Activated CD4-positive, alpha-beta T cell treated with anti-CD3 and anti-CD28 coated beads, Interleukin-2, Interleukin-4, amounts not matched to agents 100 ng/mL and 50 ng/mL, durations not matched to agents 16 hours and 8 hours (primary cell): ENCODE measurements at regions not wholly inside any gene's neighbourhood (a gene's known extent, or its start where the extent isn't known, plus 50 kb on each side); places are given as distances from the start of the nearest gene placed in this dataset.

Experiments used
- DNase-seq: peaks from one replicate; pipeline ENCODE4 v3.0.0-alpha.2; 2020; ENCODE audit warnings: low spot score

- no peak for DNase-seq
Observed at GRCh38 chr15:62444104-62445022, 279.3 kb upstream of the C2CD4B start.

- no peak for DNase-seq
Observed at GRCh38 chr15:62445244-62445643, 280.2 kb upstream of the C2CD4B start.

- DNase-seq: no peak
Observed at GRCh38 chr15:62446984-62447383, 281.9 kb upstream of the C2CD4B start.

DNA sequence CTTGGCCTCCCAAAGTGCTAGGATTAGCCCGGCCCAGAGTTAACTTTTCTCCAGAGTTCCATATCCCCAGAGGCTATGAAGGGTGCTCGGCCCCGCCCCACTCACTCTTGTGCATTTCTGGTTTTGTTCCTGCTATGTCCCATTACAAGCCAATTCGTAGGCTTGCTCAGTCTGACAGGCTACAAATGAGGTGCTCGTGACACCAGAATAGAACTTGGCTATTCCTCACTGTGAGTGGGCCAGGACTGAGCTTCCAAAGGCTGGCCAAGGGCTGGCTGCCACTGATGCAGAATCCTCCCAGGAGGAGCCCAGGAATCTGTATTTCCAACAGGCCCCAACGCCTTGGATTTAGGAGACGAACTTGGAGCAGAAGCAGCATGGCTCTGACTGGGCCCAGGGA lies 282.7 kb upstream of the C2CD4B start:
- no peak for DNase-seq

DNA sequence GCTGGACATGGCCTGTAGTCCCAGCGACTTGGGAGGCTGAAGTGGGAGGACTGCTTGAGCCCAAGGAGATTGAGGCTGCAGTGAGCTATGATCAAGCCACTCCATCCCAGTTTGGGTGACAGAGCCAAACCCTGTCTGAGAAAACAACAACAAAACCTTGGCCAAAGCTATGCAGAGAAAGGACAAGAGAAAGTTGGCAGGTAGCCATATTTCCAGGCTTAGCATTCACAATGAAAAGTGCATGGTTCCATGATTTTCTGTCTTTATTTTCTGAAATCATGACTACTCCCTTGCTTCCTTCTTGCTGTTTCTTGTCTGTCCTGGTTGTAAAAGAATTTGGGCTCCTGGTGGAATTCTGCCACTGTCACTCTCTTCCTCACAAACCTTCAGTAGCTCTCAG lies 284.6 kb upstream of the C2CD4B start:
- no peak for DNase-seq

DNA sequence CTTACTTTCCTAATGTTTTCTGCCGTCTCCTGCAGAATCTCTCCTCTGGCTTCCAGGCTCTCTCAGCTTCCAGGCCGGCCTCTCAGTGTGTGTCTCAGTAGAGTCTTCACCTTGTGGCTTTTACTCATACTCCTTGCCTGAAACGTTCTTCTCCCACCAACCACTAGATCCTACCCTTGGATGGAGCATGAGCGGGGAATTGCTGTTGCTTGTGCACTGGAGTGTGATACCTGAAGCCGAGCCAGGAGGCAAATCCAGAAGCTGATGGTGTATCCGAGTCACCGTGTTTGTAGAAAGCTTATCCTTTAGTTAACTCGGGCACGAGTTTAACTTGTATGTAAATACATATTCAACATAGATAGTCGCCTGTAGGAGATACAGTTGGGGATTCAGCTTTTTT lies 285.0 kb upstream of the C2CD4B start:
- no peak for DNase-seq

GRCh38 chr15:62452026-62452425 lies 286.9 kb upstream of the C2CD4B start:
- DNase-seq: no peak

- DNase-seq: no peak
Observed at GRCh38 chr15:62452667-62453066, 287.6 kb upstream of the C2CD4B start.

DNA sequence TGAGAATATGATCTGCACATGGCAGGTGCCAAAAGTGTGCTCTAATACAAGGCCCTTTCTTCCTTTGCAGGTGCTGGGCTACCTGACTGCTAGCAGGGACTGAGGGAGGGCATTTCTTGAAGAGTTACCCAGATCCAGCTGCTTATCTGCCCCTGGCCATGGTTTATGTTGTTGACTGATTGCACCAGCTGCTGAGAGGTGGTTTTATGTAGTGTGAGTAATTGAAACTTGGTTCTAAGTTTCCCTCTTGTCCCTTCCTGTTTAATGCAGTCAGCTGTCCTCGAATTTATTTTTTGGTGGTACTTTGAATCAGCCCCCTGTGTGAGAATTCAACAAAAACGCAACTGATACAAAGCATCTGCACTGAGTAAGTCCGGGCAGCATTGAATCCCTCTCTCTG lies 288.3 kb upstream of the C2CD4B start:
- no peak for DNase-seq

- DNase-seq: no peak
Observed at GRCh38 chr15:62453981-62454380, 288.9 kb upstream of the C2CD4B start.

GRCh38 chr15:62454567-62455172 lies 289.6 kb upstream of the C2CD4B start:
- no peak for DNase-seq

- DNase-seq: no peak
Observed at GRCh38 chr15:62455441-62455921, 290.4 kb upstream of the C2CD4B start.

GRCh38 chr15:62456011-62456920 lies 291.2 kb upstream of the C2CD4B start:
- DNase-seq: no peak

DNA sequence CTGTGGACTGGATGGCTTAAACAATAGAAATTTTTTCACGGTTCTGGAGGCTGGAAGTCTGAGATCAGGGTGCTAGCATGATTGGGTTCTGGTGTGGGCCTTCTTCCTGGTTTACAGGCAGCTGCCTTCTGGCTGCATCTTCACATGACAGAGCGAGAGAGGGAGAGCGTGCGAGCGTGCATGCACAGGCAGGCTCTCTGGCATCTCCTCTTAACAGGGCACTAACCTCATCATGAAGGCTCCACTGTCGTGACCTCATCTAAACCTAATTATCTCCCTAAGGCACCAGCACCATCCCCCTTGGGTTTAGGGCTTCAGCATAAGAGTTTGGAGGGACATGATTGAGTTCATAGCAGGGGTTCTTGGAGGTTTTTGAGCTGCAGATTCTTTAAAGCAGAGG lies 292.0 kb upstream of the C2CD4B start:
- no peak for DNase-seq

- DNase-seq: no peak
Observed at GRCh38 chr15:62459875-62460274, 294.8 kb upstream of the C2CD4B start.

GRCh38 chr15:62462268-62462667 lies 297.2 kb upstream of the C2CD4B start:
- no peak for DNase-seq

GRCh38 chr15:62462721-62463120 lies 297.6 kb upstream of the C2CD4B start:
- DNase-seq: no peak

DNA sequence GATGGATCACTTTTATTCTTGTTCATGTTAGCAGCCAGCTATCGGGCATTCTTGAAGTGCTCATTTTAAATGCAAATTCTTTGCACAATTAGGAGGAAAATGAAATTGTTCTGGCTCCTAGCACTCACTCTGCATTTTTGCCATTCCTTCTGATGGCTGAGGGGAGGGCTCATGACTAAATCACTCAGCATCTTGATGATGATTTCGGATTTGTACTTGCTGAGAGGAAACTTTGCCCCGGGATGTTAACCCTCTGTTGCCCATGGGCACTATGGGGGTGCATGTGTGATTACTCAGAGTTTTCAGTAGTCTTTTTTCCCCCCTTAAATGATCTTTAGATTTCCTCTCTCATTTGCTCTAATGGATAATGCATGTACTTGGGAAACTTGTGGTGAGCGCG lies 299.6 kb upstream of the C2CD4B start:
- DNase-seq: no peak

- DNase-seq: no peak
Observed at GRCh38 chr15:62465173-62465572, 300.1 kb upstream of the C2CD4B start.

DNA sequence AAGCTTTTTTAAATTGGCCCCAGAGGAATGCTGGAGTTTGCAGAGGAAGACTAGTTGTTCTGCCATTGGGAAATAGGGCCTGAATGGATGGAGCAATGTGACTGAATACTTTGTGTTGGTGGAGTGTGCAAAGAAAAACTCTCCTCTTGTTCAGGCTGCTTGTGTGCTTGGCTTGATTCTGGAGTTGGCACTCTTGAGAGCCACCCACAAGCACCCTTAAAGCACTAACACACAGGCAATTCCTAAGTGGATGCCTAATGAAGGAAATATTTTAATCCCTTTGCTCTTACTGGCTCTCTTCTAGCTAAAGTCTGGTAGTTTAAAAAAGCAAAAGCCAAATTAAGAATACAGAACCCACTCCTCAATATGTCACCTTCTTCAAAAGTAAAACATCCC lies 304.4 kb upstream of the C2CD4B start:
- DNase-seq: no peak

- no peak for DNase-seq
Observed at GRCh38 chr15:62469874-62470688, 305.0 kb upstream of the C2CD4B start.
